Tibial nerve (tissue), 4 donors: ENCODE measurements at regions not wholly inside any gene's neighbourhood (a gene's known extent, or its start where the extent isn't known, plus 50 kb on each side); places are given as distances from the start of the nearest gene placed in this dataset.

ENCODE experiments used
- EP300 ChIP-seq, 2 donors: sonication (generic); formaldehyde crosslinking; IDR thresholded peaks; one replicate each; pipeline ENCODE4 v1.6.1; 2017; ENCODE audit warnings: antibody characterized with exemption in 2 of 2, mild to moderate bottlenecking in 1 of 2
- POLR2A ChIP-seq, 2 donors: fragments of 450-650 bp; IDR thresholded peaks; one replicate each; pipeline ENCODE4 v1.6.1; 2017; ENCODE audit warnings: antibody characterized with exemption in 2 of 2, mild to moderate bottlenecking in 2 of 2, moderate library complexity in 2 of 2
- TF ChIP-seq, protein P1 (sequence below), 5 experiments: fragments of 200-600 bp in 3 of 5; fragments of 450-650 bp in 2 of 5; sonication (generic) in 3 of 5; IDR thresholded peaks; one replicate each; pipeline ENCODE4 v1.5.1; 2016 to 2019; ENCODE audit warnings: antibody characterized with exemption in 5 of 5, mild to moderate bottlenecking in 3 of 5, moderate library complexity in 2 of 5

DNA sequence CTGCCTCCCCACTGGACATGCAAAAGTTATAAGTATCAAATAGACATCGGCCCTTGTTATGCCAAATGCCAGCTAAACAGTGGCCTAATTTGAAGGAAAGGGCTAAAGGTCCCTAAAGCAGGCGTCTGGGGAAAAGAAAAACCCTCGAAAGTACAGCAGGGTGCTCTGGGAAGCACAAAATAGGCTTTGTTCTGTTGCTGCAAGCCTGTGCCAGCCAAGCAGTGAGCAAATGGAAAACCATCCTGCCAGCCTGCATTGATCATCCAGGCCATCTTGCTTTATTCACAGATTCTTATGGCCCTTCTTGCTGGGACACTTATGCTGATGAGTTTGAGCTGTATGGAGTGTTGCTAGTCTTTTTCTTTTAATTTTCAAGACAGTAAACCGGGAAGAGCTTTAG lies 62.2 kb upstream of the PLEKHG1 start:
- no peak for TF ChIP-seq POLR2A (IDR thresholded peaks at IDR 0.05)
- TF ChIP-seq, protein P1, sequence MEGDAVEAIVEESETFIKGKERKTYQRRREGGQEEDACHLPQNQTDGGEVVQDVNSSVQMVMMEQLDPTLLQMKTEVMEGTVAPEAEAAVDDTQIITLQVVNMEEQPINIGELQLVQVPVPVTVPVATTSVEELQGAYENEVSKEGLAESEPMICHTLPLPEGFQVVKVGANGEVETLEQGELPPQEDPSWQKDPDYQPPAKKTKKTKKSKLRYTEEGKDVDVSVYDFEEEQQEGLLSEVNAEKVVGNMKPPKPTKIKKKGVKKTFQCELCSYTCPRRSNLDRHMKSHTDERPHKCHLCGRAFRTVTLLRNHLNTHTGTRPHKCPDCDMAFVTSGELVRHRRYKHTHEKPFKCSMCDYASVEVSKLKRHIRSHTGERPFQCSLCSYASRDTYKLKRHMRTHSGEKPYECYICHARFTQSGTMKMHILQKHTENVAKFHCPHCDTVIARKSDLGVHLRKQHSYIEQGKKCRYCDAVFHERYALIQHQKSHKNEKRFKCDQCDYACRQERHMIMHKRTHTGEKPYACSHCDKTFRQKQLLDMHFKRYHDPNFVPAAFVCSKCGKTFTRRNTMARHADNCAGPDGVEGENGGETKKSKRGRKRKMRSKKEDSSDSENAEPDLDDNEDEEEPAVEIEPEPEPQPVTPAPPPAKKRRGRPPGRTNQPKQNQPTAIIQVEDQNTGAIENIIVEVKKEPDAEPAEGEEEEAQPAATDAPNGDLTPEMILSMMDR (IDR thresholded peaks at IDR 0.05) = no peak
- TF ChIP-seq EP300 (IDR thresholded peaks at IDR 0.05) = no peak
